GM23338 (cell line): ENCODE measurements at regions not wholly inside any gene's neighbourhood (a gene's known extent, or its start where the extent isn't known, plus 50 kb on each side); places are given as distances from the start of the nearest gene placed in this dataset.

ENCODE experiments used
- ATAC-seq: fragments of 200-7000 bp; cut with Tn5 transposase; 3 replicates; pipeline ENCODE4 v1.9.1; 2020
- DNase-seq: peaks from one replicate; pipeline ENCODE4 v3.0.0-alpha.2; 2015; ENCODE audit warnings: low spot score
- H2AFZ ChIP-seq: fragments of 200-600 bp; sonication (generic); 2 replicates; pipeline ENCODE4 v1.8.0; 2016; ENCODE audit warnings: antibody characterized with exemption, mild to moderate bottlenecking, moderate library complexity
- H3F3A ChIP-seq: fragments of 200-600 bp; sonication (generic); replicated peaks from 2 replicates; pipeline ENCODE4 v1.8.0; 2017; ENCODE audit warnings: antibody characterized with exemption, mixed run types, low read depth
- H3K27ac ChIP-seq: fragments of 200-600 bp; sonication (generic); 2 replicates; pipeline ENCODE4 v1.6.1; 2016; ENCODE audit warnings: low read depth
- H3K27me3 ChIP-seq: fragments of 200-600 bp; sonication (generic); 2 replicates; pipeline ENCODE4 v1.8.0; 2016; ENCODE audit warnings: mild to moderate bottlenecking, mixed run types, moderate library complexity; ENCODE audit not compliant: insufficient read depth
- H3K36me3 ChIP-seq: fragments of 200-600 bp; sonication (generic); 2 replicates; pipeline ENCODE4 v1.8.0; 2016; ENCODE audit warnings: mild to moderate bottlenecking; ENCODE audit not compliant: insufficient read depth
- H3K4me1 ChIP-seq: fragments of 200-600 bp; sonication (generic); 2 replicates; pipeline ENCODE4 v1.8.0; 2016; ENCODE audit warnings: mild to moderate bottlenecking, moderate library complexity; ENCODE audit not compliant: insufficient read depth
- H3K4me2 ChIP-seq: fragments of 200-600 bp; sonication (generic); 2 replicates; pipeline ENCODE4 v1.7.1; 2017; ENCODE audit warnings: mixed run types
- H3K4me3 ChIP-seq: fragments of 200-600 bp; sonication (generic); 2 replicates; pipeline ENCODE4 v1.6.1; 2016; ENCODE audit warnings: mixed run types
- H3K79me2 ChIP-seq: fragments of 200-600 bp; sonication (generic); replicated peaks from 2 replicates; pipeline ENCODE4 v1.8.0; 2017; ENCODE audit warnings: mild to moderate bottlenecking; ENCODE audit not compliant: insufficient read depth
- H3K9me2 ChIP-seq: fragments of 200-600 bp; sonication (generic); 2 replicates; pipeline ENCODE4 v1.8.0; 2017; ENCODE audit not compliant: insufficient read depth
- H4K20me1 ChIP-seq: fragments of 200-600 bp; sonication (generic); replicated peaks from 2 replicates; pipeline ENCODE4 v1.8.0; 2017; ENCODE audit warnings: mild to moderate bottlenecking; ENCODE audit not compliant: insufficient read depth
- H3K27ac Mint-ChIP-seq: 2 replicates; pipeline ENCODE4 v1.8.0; 2020; ENCODE audit warnings: inconsistent platforms, mild to moderate bottlenecking, moderate library complexity, mixed read lengths
- H3K27me3 Mint-ChIP-seq: 3 replicates; pipeline ENCODE4 v1.8.0; 2022; ENCODE audit warnings: low read depth, mild to moderate bottlenecking, moderate library complexity, mixed read lengths, inconsistent platforms; ENCODE audit not compliant: insufficient read depth, poor library complexity
- H3K36me3 Mint-ChIP-seq: 3 replicates; pipeline ENCODE4 v1.8.0; 2021; ENCODE audit warnings: low read depth, mild to moderate bottlenecking, inconsistent platforms, moderate library complexity, mixed read lengths
- H3K4me1 Mint-ChIP-seq: 3 replicates; pipeline ENCODE4 v1.8.0; 2020; ENCODE audit warnings: mild to moderate bottlenecking, inconsistent platforms, mixed read lengths
- H3K4me3 Mint-ChIP-seq: 3 replicates; pipeline ENCODE4 v1.8.0; 2021; ENCODE audit warnings: moderate library complexity, mild to moderate bottlenecking, inconsistent platforms, mixed read lengths
- H3K9me3 Mint-ChIP-seq: 3 replicates; pipeline ENCODE4 v1.8.0; 2020; ENCODE audit warnings: moderate library complexity, mild to moderate bottlenecking, inconsistent platforms, mixed read lengths
- CTCF ChIP-seq, 2 experiments: fragments of 200-600 bp in 1 of 2; sonication (generic) in 1 of 2; conservative IDR thresholded peaks; 2 replicates each; pipeline versions ENCODE4 v1.5.1 to v1.6.1; 2016 to 2017; ENCODE audit warnings: antibody characterized with exemption in 2 of 2, low read depth in 2 of 2, mild to moderate bottlenecking in 2 of 2, moderate library complexity in 1 of 2
- ETS1 ChIP-seq: IDR thresholded peaks from 2 replicates; pipeline ENCODE4 v1.6.1; 2016; ENCODE audit warnings: antibody characterized with exemption
- EZH2 ChIP-seq: fragments of 200-600 bp; sonication (generic); IDR thresholded peaks from one replicate; pipeline ENCODE4 v1.8.0; 2017; ENCODE audit warnings: antibody characterized with exemption, mild to moderate bottlenecking, low read depth; ENCODE audit not compliant: unreplicated experiment
- JUNB ChIP-seq: IDR thresholded peaks from one replicate; pipeline ENCODE4 v1.6.1; 2016; ENCODE audit warnings: antibody characterized with exemption; ENCODE audit not compliant: unreplicated experiment
- NANOG ChIP-seq: IDR thresholded peaks from 2 replicates; pipeline ENCODE4 v1.6.1; 2016; ENCODE audit warnings: antibody characterized with exemption, borderline replicate concordance
- REST ChIP-seq: IDR thresholded peaks from one replicate; pipeline ENCODE4 v1.6.1; 2018; ENCODE audit warnings: antibody characterized with exemption; ENCODE audit not compliant: unreplicated experiment
- ZNF114 ChIP-seq: fragments of 250-450 bp; sonication (Bioruptor Pico); IDR thresholded peaks from 2 replicates; pipeline ENCODE4 v1.5.0; 2020; ENCODE audit warnings: mild to moderate bottlenecking, moderate library complexity
- ZNF462 ChIP-seq: fragments of 250-450 bp; sonication (Bioruptor Pico); IDR thresholded peaks from 2 replicates; pipeline ENCODE4 v1.5.0; 2020; ENCODE audit warnings: mild to moderate bottlenecking, moderate library complexity

GRCh38 chr7:388961-389701 lies 99.2 kb downstream of the FOXL3 start:
- peaks cover 13% of the 10 kb centered on the region; the same call in 1 of the 3 replicates for H3K36me3 Mint-ChIP-seq
- no peaks in the 10 kb centered on the region for H3K4me1 Mint-ChIP-seq
- no peaks in the 10 kb centered on the region for H3K4me1 ChIP-seq

GRCh38 chr7:389911-390601 lies 100.1 kb downstream of the FOXL3 start:
- Mint-ChIP-seq H3K27me3 (peaks cover 3% of the 10 kb centered on the region), H3K36me3 (peaks cover 13% of the 10 kb centered on the region; the same call in 1 of the 3 replicates), H3K4me3 (no peak overlapping the region), H3K27ac (no peak overlapping the region), H3K4me1 (no peaks in the 10 kb centered on the region), H3K9me3 (peaks cover 36% of the 10 kb centered on the region)
- no peaks in the 10 kb centered on the region for H3K9me2 ChIP-seq
- H4K20me1 ChIP-seq = no peaks in the 10 kb centered on the region
- DNase-seq (no peak), ATAC-seq (no peak)
- no peaks in the 10 kb centered on the region for H3K79me2 ChIP-seq
- no peak overlapping the region for H3K4me2 ChIP-seq
- no peak overlapping the region for H3K27ac ChIP-seq
- no peaks in the 10 kb centered on the region for H3K36me3 ChIP-seq
- no peaks in the 10 kb centered on the region for H3F3A ChIP-seq
- H3K4me1 ChIP-seq = no peaks in the 10 kb centered on the region
- H3K4me3 ChIP-seq = no peak overlapping the region
- no peaks in the 10 kb centered on the region for H3K27me3 ChIP-seq
- no peak overlapping the region for H2AFZ ChIP-seq
- TF ChIP-seq ETS1 (no peak), NANOG (no peak), CTCF (conservative IDR thresholded peaks at IDR 0.05; ENCODE audit: low read depth in 2 of 2) (no peak), JUNB (no peak), ZNF462 (CRISPR knock-in tag) (no peak), REST (no peak)

More at GRCh38 chr7:388961-389701, 99.2 kb downstream of the FOXL3 start:
- no peak for ATAC-seq
- Histone ChIP-seq H3K79me2 (no peaks in the 10 kb centered on the region), H3K27ac (no peak overlapping the region), H3K27me3 (no peaks in the 10 kb centered on the region), H4K20me1 (no peaks in the 10 kb centered on the region), H3K9me2 (no peaks in the 10 kb centered on the region), H2AFZ (no peak overlapping the region), H3K36me3 (no peaks in the 10 kb centered on the region), H3F3A (no peaks in the 10 kb centered on the region), H3K4me2 (no peak overlapping the region), H3K4me3 (no peak overlapping the region)
- DNase-seq = no peak
- H3K27ac Mint-ChIP-seq = no peak overlapping the region
- no peak for TF ChIP-seq EZH2
- TF ChIP-seq ZNF114 (CRISPR knock-in tag) = no peak
- H3K4me3 Mint-ChIP-seq = no peak overlapping the region
- peaks cover 3% of the 10 kb centered on the region for H3K27me3 Mint-ChIP-seq
- peaks cover 36% of the 10 kb centered on the region for H3K9me3 Mint-ChIP-seq
